ENCODE measurements at regions not wholly inside any gene's neighbourhood (a gene's known extent, or its start where the extent isn't known, plus 50 kb on each side); places are given as distances from the start of the nearest gene placed in this dataset.

DNA sequence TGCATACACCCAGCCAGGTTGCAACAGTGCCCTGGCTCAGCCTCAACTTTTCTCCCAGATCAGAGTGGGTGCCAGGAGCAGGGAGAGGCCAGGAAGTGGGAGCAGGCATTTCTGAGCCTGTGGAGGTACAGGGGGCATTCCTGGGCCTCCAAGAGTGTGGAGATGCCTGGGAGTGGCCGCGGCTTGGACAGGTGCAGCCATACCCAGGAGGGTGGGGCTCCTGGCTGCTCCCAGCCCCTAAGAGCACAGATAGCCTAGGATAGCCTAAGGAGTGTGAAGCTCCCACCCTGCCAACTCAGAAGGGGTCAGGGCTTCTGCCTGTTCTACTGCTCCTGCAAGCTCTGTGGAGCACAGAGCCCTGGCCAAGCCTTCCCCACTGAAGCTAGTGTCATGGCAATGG is 543.4 kb downstream of the RPL10L start:
- TF ChIP-seq, protein P1, sequence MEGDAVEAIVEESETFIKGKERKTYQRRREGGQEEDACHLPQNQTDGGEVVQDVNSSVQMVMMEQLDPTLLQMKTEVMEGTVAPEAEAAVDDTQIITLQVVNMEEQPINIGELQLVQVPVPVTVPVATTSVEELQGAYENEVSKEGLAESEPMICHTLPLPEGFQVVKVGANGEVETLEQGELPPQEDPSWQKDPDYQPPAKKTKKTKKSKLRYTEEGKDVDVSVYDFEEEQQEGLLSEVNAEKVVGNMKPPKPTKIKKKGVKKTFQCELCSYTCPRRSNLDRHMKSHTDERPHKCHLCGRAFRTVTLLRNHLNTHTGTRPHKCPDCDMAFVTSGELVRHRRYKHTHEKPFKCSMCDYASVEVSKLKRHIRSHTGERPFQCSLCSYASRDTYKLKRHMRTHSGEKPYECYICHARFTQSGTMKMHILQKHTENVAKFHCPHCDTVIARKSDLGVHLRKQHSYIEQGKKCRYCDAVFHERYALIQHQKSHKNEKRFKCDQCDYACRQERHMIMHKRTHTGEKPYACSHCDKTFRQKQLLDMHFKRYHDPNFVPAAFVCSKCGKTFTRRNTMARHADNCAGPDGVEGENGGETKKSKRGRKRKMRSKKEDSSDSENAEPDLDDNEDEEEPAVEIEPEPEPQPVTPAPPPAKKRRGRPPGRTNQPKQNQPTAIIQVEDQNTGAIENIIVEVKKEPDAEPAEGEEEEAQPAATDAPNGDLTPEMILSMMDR (IDR thresholded peaks at IDR 0.05; ENCODE audit: borderline replicate concordance, extremely low read depth, low read length, poor library complexity, severe bottlenecking), result no peak
- no peak for TF ChIP-seq EZH2 (IDR thresholded peaks at IDR 0.05; ENCODE audit: borderline replicate concordance, low read depth, low read length, severe bottlenecking)
